Muscle of arm (tissue), 1 donor: ENCODE measurements at regions not wholly inside any gene's neighbourhood (a gene's known extent, or its start where the extent isn't known, plus 50 kb on each side); places are given as distances from the start of the nearest gene placed in this dataset.

ENCODE experiments used
- DNase-seq: peaks from one replicate; pipeline ENCODE4 v3.0.0-alpha.2; 2013

DNA sequence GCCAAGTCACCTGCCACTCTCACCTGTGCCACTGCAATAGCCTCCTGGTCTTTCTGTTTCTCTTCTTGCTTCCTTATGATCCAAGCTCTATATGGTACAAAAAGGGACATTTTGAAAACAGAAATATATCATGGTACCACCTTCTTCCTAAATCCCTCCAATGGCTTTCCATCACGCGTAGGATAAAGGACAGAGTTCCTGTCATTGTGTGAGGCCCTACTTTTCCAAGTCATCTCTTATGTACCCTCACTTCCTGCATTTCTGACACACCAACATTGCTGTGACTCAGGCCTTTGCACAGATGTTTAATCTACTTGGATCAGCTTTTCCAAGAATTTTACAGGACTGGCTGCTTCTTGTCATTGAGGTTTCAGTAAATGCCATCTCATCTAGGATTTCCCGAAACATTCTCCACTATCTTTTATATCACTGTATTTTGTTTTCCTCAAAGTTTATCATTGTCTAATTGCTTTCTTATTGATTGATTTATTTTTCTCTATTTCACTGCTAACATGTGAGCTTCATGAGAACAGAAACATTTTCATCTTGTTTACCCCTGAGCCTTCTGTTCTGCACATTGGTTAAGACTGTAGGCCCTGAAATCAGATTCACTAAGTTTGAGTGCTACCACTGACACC is 426.1 kb upstream of the FANCL start:
- DNase-seq = no peak

DNA sequence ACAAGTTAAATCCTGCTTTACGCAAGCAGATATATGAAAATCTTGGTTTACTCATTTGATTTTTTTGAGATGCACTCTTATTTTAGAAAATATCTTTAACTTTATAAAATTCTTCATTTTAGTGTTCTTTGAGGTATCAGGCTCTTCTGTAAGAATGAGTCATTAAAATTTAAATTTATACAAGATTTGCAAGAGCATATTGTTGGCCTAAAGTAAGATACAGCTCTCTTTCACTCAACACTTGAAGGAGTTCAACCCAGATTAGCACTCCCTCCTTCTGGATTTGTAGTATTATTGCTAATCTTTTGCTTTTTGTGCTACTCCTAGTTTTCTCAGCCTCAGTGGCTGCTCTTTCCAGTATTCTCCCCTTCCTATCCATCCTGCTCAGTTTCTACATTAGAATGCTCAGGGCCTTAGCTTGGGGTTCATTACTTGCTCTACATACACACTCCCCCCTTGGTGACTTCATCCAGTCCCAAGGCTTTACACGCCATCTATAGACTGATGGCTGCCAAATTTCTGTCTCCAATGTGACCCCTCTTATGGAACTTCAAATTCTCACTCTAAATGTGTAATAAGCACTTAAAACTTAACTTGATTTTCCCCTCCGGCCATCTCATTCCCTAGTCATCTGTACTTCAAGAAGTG is 425.3 kb upstream of the FANCL start:
- DNase-seq = no peak

- no peak for DNase-seq
Measured at GRCh38 chr2:58665154-58665553, 424.0 kb upstream of the FANCL start.

- no peak for DNase-seq
Measured at GRCh38 chr2:58664523-58665151, 423.5 kb upstream of the FANCL start.

DNA sequence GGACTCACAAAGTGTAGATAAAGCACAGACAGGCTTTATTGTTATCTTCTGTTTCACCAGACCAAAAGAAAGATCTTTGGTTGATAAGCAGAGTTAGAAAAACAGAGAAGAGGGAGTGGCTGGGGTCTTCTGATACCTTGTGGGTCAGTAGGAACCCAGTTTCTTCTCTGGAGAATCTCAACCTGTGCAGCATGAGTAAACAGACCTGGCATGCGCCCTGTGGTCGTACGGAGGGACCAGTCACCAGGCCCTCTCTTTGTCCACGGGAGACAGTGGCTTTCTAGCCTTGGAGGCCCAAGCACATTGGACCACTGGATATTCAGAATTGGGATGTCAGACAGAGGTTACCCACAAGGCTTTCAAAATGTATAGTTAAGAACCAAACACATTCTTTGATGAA is 418.9 kb upstream of the FANCL start:
- no peak for DNase-seq

GRCh38 chr2:58655152-58655551 is 414.0 kb upstream of the FANCL start:
- no peak for DNase-seq

GRCh38 chr2:58651930-58652329 is 410.8 kb upstream of the FANCL start:
- no peak for DNase-seq

- DNase-seq = no peak
Measured at GRCh38 chr2:58650781-58651180, 409.7 kb upstream of the FANCL start.

DNA sequence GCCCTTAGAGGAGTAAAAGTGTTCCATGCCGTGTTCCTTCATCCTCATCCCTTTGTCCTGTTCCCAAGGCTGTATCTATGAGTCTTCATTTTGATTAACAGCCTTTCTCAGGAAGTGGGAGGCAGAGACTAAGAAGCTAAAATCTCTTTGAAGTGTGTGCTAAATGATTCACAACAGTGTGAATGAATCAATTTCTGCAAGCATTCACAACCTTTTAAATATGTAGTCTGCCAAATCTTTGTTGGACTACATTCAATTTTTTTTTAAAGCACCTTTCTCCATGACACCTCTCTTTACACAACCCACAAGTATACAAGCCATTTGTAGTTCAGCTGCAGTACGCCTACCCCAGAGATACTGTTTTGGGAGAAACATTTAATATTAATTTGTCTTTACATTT is 408.6 kb upstream of the FANCL start:
- DNase-seq = no peak

- DNase-seq = no peak
Measured at GRCh38 chr2:58645017-58645416, 403.9 kb upstream of the FANCL start.

- no peak for DNase-seq
Measured at GRCh38 chr2:58644451-58644850, 403.3 kb upstream of the FANCL start.

- no peak for DNase-seq
Measured at GRCh38 chr2:58641001-58641400, 399.9 kb upstream of the FANCL start.

DNA sequence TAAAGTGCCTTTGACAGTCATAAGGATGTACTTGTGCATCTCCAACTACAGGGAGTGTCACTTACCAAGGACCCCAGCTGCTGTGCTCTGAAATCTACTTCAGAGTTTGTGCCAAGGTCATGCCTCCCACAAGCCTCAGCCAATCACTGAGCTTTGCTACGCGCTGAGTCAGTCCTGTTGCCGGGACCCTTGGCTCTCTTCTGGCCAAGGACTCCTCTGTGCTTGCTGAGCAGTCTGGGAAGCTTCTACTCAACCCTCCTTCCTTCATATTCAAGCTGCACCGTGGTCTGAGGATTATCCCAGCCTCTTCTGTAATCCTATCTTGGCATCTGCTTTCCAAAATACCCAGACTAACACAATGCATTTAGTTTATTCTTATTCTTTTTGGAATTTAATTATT is 398.9 kb upstream of the FANCL start:
- no peak for DNase-seq

- DNase-seq = no peak
Measured at GRCh38 chr2:58638256-58638805, 397.2 kb upstream of the FANCL start.

DNA sequence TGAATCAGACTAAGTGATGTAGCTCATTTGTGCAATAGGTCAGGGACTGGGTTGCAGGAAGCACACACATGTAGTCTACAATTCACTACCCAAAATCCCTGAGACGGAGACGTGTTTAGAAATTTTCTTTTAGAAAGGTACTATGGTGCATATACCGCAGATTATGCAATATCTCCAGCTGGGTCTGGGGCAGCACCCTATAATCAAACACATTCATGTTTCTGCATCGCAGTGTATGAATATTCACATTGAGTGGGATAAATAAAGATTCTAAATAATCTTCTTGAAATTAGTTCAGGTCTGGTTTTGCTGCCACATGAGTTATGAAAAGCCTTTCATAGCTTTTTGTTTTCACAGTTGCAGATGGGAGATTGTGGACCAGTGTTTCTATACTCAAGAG is 395.7 kb upstream of the FANCL start:
- DNase-seq = no peak

- DNase-seq = no peak
Measured at GRCh38 chr2:58635801-58636375, 394.8 kb upstream of the FANCL start.

GRCh38 chr2:58634653-58635370 is 393.7 kb upstream of the FANCL start:
- DNase-seq = no peak

- DNase-seq = no peak
Measured at GRCh38 chr2:58633613-58634365, 392.7 kb upstream of the FANCL start.

DNA sequence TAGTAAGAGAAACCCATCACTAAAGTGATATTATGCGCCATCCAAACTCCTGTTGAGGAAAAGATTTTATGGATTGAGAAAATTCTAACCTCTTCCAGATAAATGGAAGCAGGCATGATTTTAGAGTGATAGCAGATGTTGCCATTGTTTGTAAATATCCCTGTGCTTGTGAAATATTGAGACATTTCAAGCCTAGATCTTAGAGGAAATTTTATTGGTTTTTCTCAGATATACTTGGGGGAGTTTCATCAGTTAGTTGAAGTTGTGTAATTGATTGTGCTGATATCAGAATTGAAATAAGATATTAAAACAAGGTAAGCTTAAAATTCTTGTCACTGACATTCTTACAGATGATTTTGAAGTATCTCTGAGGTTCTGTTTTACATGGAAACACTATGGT is 390.9 kb upstream of the FANCL start:
- no peak for DNase-seq

DNA sequence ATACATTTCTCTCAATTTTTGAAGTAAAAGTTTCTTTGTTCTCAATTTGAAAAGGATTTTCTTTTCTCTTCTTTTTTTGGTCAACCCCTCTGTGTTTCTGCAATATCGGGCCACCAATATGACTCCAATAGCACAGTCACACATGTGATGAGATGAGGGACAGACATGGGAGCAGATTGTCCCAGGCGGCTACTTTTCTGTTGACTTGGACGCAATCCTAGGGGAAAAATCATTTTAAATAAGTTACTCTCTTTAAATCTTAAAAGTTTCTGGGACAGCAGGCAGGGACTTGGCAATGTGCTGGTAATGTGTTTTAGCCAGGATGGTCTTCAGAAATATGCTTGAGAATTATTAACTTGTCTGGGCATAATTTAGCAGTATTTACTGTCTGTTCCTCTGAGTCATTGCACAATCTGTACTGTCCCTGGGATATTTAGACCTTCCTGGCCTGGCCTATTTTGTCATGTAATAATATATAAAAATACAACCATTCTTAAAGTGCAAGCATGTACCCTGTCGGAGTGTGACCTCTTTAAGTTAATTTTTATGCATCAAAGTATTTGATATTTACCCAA is 388.5 kb upstream of the FANCL start:
- no peak for DNase-seq

GRCh38 chr2:58620896-58621295 is 379.8 kb upstream of the FANCL start:
- DNase-seq = no peak
